HL-60 (cell line): ENCODE measurements at regions not wholly inside any gene's neighbourhood (a gene's known extent, or its start where the extent isn't known, plus 50 kb on each side); places are given as distances from the start of the nearest gene placed in this dataset.

ENCODE experiments used
- DNase-seq, 2 experiments: peaks; one replicate each; pipeline ENCODE4 v3.0.0-alpha.2; 2010 to 2020; ENCODE audit warnings: low read depth in 1 of 2, low spot score in 1 of 2
- H3K27ac ChIP-seq: fragments of 250-450 bp; sonication (Bioruptor Pico); replicated peaks from 2 replicates; pipeline ENCODE4 v1.5.1; 2020; ENCODE audit warnings: mild to moderate bottlenecking, moderate library complexity
- H3K27me3 ChIP-seq: fragments of 250-450 bp; sonication (Bioruptor Pico); 2 replicates; pipeline ENCODE4 v1.5.1; 2021; ENCODE audit warnings: mild to moderate bottlenecking, moderate library complexity; ENCODE audit not compliant: insufficient read depth, poor library complexity, severe bottlenecking
- H3K4me3 ChIP-seq: replicated peaks from 2 replicates; pipeline ENCODE4 v1.5.1; 2011; ENCODE audit warnings: mild to moderate bottlenecking, control low read depth, low read length; ENCODE audit not compliant: insufficient read depth
- GABPA ChIP-seq: IDR thresholded peaks from 2 replicates; pipeline ENCODE4 v1.6.1; 2012; ENCODE audit warnings: low read depth
- POLR2AphosphoS5 ChIP-seq: IDR thresholded peaks from 2 replicates; pipeline ENCODE4 v1.6.1; 2012; ENCODE audit warnings: low read depth
- SPI1 ChIP-seq: IDR thresholded peaks from 2 replicates; pipeline ENCODE4 v1.6.1; 2012; ENCODE audit warnings: low read depth, mild to moderate bottlenecking, borderline replicate concordance
- TF ChIP-seq, protein P1 (sequence below): IDR thresholded peaks from 2 replicates; pipeline ENCODE4 v1.6.1; 2012; ENCODE audit warnings: low read depth; ENCODE audit not compliant: insufficient replicate concordance
- TF ChIP-seq, protein P2 (sequence below): IDR thresholded peaks from one replicate; pipeline ENCODE4 v1.5.1; 2011; ENCODE audit warnings: low read length, control low read depth, inconsistent platforms; ENCODE audit not compliant: insufficient read depth

DNA sequence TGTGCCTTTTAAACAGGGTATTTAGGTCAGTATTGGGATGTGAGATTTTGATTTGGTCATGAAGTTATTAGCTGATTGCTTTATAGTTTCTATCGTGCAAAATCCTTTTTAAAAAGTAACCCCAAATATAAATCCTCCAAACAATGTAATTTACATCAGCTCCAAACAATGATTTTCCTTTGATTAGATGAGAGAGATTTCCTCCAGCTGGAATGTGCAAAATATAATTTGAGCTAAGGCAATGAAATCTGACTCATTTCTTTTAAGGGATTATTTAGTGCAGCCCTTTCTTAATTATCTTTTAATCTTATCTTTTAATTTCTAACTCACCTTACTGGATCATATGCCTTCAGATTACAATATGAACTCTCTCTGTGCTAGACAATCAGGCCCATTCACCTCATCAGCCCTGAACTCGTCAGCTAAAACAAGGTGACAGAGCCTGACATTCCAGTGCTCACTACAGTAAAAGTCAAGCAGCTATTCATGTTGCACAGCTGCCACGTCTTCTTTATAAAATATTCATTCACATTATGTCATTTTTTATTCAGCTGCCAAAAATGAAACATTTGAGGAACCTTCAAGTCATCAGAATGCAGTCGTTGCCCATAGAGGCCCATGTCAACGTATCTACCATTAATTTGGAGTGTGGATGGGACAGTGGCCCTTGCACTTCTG lies 440.1 kb downstream of the CBLN4 start:
- TF ChIP-seq, protein P1, sequence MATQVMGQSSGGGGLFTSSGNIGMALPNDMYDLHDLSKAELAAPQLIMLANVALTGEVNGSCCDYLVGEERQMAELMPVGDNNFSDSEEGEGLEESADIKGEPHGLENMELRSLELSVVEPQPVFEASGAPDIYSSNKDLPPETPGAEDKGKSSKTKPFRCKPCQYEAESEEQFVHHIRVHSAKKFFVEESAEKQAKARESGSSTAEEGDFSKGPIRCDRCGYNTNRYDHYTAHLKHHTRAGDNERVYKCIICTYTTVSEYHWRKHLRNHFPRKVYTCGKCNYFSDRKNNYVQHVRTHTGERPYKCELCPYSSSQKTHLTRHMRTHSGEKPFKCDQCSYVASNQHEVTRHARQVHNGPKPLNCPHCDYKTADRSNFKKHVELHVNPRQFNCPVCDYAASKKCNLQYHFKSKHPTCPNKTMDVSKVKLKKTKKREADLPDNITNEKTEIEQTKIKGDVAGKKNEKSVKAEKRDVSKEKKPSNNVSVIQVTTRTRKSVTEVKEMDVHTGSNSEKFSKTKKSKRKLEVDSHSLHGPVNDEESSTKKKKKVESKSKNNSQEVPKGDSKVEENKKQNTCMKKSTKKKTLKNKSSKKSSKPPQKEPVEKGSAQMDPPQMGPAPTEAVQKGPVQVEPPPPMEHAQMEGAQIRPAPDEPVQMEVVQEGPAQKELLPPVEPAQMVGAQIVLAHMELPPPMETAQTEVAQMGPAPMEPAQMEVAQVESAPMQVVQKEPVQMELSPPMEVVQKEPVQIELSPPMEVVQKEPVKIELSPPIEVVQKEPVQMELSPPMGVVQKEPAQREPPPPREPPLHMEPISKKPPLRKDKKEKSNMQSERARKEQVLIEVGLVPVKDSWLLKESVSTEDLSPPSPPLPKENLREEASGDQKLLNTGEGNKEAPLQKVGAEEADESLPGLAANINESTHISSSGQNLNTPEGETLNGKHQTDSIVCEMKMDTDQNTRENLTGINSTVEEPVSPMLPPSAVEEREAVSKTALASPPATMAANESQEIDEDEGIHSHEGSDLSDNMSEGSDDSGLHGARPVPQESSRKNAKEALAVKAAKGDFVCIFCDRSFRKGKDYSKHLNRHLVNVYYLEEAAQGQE, result no peak
- TF ChIP-seq, protein P2, sequence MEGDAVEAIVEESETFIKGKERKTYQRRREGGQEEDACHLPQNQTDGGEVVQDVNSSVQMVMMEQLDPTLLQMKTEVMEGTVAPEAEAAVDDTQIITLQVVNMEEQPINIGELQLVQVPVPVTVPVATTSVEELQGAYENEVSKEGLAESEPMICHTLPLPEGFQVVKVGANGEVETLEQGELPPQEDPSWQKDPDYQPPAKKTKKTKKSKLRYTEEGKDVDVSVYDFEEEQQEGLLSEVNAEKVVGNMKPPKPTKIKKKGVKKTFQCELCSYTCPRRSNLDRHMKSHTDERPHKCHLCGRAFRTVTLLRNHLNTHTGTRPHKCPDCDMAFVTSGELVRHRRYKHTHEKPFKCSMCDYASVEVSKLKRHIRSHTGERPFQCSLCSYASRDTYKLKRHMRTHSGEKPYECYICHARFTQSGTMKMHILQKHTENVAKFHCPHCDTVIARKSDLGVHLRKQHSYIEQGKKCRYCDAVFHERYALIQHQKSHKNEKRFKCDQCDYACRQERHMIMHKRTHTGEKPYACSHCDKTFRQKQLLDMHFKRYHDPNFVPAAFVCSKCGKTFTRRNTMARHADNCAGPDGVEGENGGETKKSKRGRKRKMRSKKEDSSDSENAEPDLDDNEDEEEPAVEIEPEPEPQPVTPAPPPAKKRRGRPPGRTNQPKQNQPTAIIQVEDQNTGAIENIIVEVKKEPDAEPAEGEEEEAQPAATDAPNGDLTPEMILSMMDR, result no peak
- no peak for DNase-seq
- H3K27me3 ChIP-seq, result no peaks in the 10 kb centered on the region

DNA sequence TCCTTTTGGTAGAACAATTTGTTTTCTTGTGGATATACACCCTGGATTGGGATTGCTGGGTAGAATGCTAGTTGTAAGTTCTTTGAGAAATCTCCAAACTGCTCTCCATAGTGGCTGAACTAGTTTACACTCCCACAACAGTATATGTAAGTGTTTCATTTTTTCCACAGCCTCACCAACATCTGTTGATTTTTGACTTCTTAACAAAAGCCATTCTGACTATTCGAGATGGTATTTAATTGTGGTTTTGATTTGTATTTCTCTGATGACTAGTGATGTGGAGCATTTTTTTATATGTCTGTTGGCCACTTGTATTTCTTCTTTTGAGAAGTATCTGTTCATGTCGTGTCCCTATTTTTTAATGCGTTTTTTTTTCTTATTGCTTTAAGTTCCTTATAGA lies 444.1 kb downstream of the CBLN4 start:
- Histone ChIP-seq H3K4me3 (no peak overlapping the region), H3K27ac (no peak overlapping the region), H3K27me3 (no peaks in the 10 kb centered on the region)
- no peak for TF ChIP-seq GABPA
- TF ChIP-seq, protein P1, result no peak
- TF ChIP-seq POLR2AphosphoS5, result no peak
- TF ChIP-seq, protein P2, result no peak
- no peak for TF ChIP-seq SPI1
- no peak for DNase-seq

More for the DNA sequence above, 440.1 kb downstream of the CBLN4 start:
- Histone ChIP-seq H3K27ac (no peak overlapping the region), H3K4me3 (no peak overlapping the region)

DNA sequence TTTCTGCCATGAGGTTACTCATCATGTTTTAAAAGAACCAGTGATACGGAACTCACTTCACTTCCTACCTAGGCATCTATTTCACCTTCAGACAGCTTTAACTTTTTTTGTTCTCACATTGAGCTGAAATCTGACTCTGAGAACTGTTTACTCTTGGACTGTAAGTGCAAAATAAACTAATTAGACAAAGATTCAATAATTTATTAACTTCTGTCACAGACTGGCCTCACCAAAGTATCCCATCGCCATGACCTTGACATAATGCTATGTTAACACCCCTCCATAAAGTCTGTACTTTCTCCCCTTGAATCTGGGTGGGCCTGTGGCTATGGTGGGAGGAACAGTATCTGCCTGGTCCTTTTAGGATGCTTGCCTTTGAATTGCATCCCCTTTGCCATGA lies 448.1 kb downstream of the CBLN4 start:
- Histone ChIP-seq H3K27me3 (no peaks in the 10 kb centered on the region), H3K27ac (no peak overlapping the region), H3K4me3 (no peak overlapping the region)
- TF ChIP-seq, protein P1, result no peak
- TF ChIP-seq, protein P2, result no peak
- TF ChIP-seq POLR2AphosphoS5, result no peak
- TF ChIP-seq GABPA, result no peak
- TF ChIP-seq SPI1, result no peak
- DNase-seq, result no peak
